GM21390 (cell line): ENCODE measurements at regions not wholly inside any gene's neighbourhood (a gene's known extent, or its start where the extent isn't known, plus 50 kb on each side); places are given as distances from the start of the nearest gene placed in this dataset.
A peak's percentile ranks its signal among the peaks of the same experiment; 100 is the strongest.

ENCODE experiments used
- ATAC-seq: cut with Tn5 transposase; IDR thresholded peaks from one replicate; pipeline ENCODE4 v1.9.1; 2021; ENCODE audit not compliant: unreplicated experiment

DNA sequence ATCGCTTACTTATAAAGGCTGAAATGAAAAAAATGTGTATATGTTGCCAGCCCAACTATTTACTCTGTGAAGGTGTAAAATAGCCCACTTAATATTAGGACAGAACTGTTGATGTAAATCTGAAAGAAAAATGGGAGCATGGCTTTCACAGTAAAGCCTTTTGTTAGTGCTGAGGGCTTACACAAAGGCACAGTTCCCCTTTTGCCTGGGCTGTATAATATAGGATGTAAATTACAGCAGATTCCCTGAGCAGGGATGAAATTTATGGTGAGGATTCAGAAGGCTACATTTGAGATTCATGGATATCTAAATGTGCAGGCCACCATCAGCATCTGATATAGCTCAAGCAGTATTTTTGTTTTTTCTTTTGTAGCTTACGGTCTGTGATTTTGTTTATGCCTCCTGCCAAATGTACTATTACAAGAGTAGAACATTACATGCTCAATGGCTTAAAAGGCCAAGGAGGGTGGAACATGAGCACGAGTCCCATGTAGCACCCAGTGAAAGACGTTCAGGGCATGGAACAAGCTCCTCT is 109.1 kb upstream of the ATP10A start:
- ATAC-seq: no peak

- ATAC-seq: no peak
Observed at GRCh38 chr15:25971053-25971452, 107.9 kb upstream of the ATP10A start.

GRCh38 chr15:25969886-25970285 is 106.8 kb upstream of the ATP10A start:
- no peak for ATAC-seq

GRCh38 chr15:25967116-25967515 is 104.0 kb upstream of the ATP10A start:
- ATAC-seq: no peak

- no peak for ATAC-seq
Observed at GRCh38 chr15:25965326-25965725, 102.2 kb upstream of the ATP10A start.

- ATAC-seq: no peak
Observed at GRCh38 chr15:25960273-25960672, 97.1 kb upstream of the ATP10A start.

DNA sequence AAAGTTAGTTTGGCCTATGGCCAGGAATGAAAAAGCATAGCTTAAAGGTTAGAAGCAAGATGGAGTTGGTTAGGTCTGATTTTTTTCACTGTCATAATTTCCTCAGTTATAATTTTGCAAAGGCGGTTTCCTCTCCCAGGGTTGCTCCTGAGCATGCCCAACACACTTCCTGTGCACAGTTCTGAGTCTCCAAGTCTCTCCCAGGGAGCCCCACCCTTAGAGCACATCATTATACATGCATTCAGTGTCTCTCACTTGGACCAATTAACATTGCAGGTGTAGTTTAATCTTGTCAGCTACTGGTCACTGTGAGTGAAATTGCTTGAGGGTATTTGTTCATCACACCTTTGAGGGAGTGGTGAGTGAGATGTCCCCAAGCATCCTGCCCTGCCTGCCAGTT is 96.0 kb upstream of the ATP10A start:
- ATAC-seq: no peak

DNA sequence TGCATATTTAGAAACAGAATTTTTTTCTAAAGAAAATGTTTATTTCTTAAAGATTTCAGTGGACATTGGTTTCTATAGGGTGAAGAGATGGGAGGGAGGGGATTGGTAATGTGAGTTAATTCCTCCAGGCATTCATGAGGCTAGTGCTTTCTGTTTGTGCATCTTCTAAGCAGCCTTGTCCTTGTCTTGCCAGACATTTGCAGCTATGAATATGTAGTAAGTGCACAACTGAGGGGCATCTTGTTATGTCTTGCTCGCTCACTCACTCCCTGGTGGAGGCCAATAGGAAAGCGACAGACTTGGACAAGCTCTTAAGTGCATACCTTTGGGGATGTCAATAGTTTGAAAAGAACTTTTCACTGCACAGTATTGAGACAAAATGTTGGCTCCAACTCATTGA is 92.5 kb upstream of the ATP10A start:
- no peak for ATAC-seq

DNA sequence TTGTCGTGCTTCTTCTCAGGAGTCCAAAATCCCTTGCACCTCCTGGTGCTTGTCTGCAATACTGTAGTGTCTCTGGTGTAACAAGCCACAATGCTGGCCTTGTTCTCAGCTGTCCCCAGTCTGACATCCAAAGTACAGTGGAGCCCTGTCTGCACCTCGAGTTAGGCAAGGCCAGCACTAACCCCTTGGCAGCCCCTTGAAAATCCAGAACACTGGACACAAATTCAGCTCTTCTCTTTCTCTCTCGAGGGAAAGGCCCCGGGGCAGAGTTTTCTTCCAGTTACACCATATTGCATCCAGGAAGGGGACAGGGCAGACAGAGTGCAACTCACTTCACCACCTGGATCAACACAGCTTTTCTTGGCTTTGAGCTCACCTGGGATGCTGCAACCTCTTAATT is 91.3 kb upstream of the ATP10A start:
- ATAC-seq: no peak

GRCh38 chr15:25950014-25950413 is 86.9 kb upstream of the ATP10A start:
- no peak for ATAC-seq

- no peak for ATAC-seq
Observed at GRCh38 chr15:25947323-25948314, 84.5 kb upstream of the ATP10A start.

GRCh38 chr15:25946241-25946805 is 83.2 kb upstream of the ATP10A start:
- no peak for ATAC-seq

GRCh38 chr15:25944386-25944785 is 81.3 kb upstream of the ATP10A start:
- no peak for ATAC-seq

GRCh38 chr15:25943831-25944230 is 80.7 kb upstream of the ATP10A start:
- no peak for ATAC-seq

GRCh38 chr15:25939122-25939521 is 76.0 kb upstream of the ATP10A start:
- peak; percentile 78 for ATAC-seq

- ATAC-seq: no peak
Observed at GRCh38 chr15:25937796-25938195, 74.7 kb upstream of the ATP10A start.

DNA sequence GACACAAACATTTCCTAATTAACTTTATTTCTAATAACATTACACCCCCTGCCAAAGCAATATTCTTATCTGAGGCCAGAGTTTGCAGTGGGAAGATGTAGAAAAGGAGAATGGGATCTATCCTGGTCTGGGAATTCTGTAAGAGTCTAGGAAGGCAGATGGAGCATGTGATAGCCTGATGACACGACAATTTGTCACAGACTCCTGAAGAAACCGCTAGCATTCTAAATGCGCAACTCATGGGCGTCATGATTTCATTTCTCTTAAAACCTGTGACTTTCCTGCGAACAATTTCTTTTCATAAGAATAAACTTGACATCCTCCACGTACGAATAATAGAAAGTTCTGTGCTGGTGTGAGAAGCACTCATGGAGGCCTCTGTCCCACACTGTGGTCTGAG is 72.9 kb upstream of the ATP10A start:
- ATAC-seq: no peak

DNA sequence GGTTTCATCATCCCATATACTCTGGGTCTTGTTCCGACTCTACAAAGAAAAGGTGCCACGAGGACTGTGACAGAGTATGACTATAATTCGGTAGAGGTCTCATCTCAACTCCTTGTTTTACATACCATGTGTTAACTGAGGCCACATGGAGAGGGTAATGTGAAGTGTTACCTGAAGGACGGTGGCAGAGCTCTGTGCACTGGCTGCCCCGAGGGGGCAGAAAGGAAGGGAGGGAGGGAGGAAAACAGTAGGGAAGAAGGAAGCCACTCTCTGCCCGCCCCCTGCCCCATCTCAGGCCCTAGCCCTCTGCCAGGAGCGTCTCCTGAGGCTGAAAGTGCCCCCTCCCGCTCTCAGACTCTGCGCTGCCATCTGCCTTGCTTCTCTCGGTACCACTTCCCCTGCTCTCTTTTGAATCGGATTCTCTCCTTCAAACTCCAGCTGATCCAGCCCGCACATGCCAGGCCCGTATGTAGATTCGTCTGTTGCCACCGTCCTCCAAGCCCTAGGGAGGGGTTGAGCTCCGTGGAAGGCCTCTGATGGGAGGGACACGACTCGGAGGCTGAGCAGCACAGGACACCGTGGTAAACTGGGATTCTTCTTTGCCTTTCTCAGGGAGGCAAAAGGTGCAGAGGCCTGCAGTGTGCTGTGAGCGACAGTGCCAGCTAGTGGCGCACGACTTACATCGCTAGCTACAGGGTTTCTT is 70.5 kb upstream of the ATP10A start:
- no peak for ATAC-seq

GRCh38 chr15:25932696-25933095 is 69.6 kb upstream of the ATP10A start:
- no peak for ATAC-seq

DNA sequence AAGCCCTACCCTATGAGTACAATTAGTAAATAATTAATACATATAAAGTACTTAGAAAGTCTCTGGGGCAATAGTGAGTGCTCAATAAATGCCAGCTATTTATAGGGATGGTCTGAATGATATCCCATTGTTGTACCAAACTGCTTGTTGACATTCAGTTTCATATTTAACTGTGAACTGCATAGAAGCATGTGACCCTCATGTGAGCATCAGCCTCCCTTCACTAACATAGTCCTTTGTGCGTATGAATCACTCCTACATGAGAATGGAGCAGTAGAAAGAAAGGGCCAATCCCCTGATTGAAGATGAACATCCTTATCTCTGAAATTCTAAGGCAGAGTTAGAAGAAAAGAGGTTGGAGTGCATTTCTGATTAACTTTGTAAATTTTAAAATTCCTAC is 68.7 kb upstream of the ATP10A start:
- ATAC-seq: no peak

DNA sequence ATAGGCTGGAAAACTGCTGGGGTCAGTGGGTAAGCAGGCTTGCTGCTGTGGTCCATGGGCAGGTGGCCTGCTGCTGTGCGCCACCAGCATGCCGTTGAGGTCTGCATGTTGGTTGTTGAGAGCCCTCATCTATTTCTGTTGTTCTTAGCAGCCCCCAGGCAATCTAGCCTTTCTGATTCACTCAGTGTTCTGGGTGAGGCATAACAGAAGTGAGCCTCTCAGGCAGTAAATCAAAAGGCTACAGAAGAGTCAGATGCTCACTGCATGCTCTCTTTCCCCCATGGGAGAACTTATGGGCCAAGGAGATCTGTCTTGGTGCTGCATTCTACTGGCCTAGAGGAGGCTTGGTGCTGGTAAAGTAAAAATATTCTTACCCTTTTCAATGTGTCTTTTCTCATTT is 67.8 kb upstream of the ATP10A start:
- no peak for ATAC-seq
